ENCODE measurements at regions not wholly inside any gene's neighbourhood (a gene's known extent, or its start where the extent isn't known, plus 50 kb on each side); places are given as distances from the start of the nearest gene placed in this dataset.
"Not testable (repeated sequence)": the region's sequence is repeated elsewhere in the genome, so short reads cannot be mapped to it uniquely, and the experiment has no call there.

GRCh38 chr4:129248621-129249020 lies 152.7 kb downstream of the C4orf33 start:
- ATAC-seq (ENCODE audit: low FRiP score) (no peak), DNase-seq (ENCODE audit: low spot score) (no peak)
- no peak for TF ChIP-seq CTCF (IDR thresholded peaks at IDR 0.05)

GRCh38 chr4:129254126-129254525 lies 158.2 kb downstream of the C4orf33 start:
- ATAC-seq (ENCODE audit: low FRiP score) (no peak), DNase-seq (ENCODE audit: low spot score) (no peak)
- TF ChIP-seq CTCF (IDR thresholded peaks at IDR 0.05): no peak

- no peak for ATAC-seq (ENCODE audit: low FRiP score)
- TF ChIP-seq CTCF (IDR thresholded peaks at IDR 0.05): no peak
- no peak for DNase-seq (ENCODE audit: low spot score)
Measured at GRCh38 chr4:129254526-129254925, 158.6 kb downstream of the C4orf33 start.

GRCh38 chr4:129261584-129261983 lies 165.6 kb downstream of the C4orf33 start:
- no peak for TF ChIP-seq CTCF (IDR thresholded peaks at IDR 0.05)
- DNase-seq (ENCODE audit: low spot score): no peak
- ATAC-seq (ENCODE audit: low FRiP score): no peak

GRCh38 chr4:129264008-129264657 lies 168.2 kb downstream of the C4orf33 start:
- no peak for ATAC-seq (ENCODE audit: low FRiP score)
- no peak for TF ChIP-seq CTCF (IDR thresholded peaks at IDR 0.05)
- no peak for DNase-seq (ENCODE audit: low spot score)

- ATAC-seq (ENCODE audit: low FRiP score): no peak
- no peak for TF ChIP-seq CTCF (IDR thresholded peaks at IDR 0.05)
- no peak for DNase-seq (ENCODE audit: low spot score)
Measured at GRCh38 chr4:129278868-129279267, 182.9 kb downstream of the C4orf33 start.

- DNase-seq (ENCODE audit: low spot score): no peak
- TF ChIP-seq CTCF (IDR thresholded peaks at IDR 0.05): no peak
- no peak for ATAC-seq (ENCODE audit: low FRiP score)
Measured at GRCh38 chr4:129282293-129282692, 186.3 kb downstream of the C4orf33 start.

- not testable (repeated sequence) for ATAC-seq (ENCODE audit: low FRiP score); DNase-seq (ENCODE audit: low spot score)
Measured at GRCh38 chr4:129292194-129292593, 196.2 kb downstream of the C4orf33 start.

All from omental fat pad (tissue), 3 donors.